ENCODE measurements at regions not wholly inside any gene's neighbourhood (a gene's known extent, or its start where the extent isn't known, plus 50 kb on each side); places are given as distances from the start of the nearest gene placed in this dataset.

GRCh38 chr7:71017602-71018001, 114.3 kb upstream of the GALNT17 start:
- TF ChIP-seq CTCF (IDR thresholded peaks at IDR 0.05; ENCODE audit: insufficient read depth, low read length, poor library complexity, severe bottlenecking) (no peak), EZH2phosphoT487 (conservative IDR thresholded peaks at IDR 0.05; ENCODE audit: low read length) (no peak)
